Ecto neural progenitor cell (in vitro differentiated cells): ENCODE measurements at regions not wholly inside any gene's neighbourhood (a gene's known extent, or its start where the extent isn't known, plus 50 kb on each side); places are given as distances from the start of the nearest gene placed in this dataset.

Source experiments
- DNase-seq: peaks from one replicate; pipeline ENCODE4 v3.0.0-alpha.2; 2018; ENCODE audit warnings: low spot score

DNA sequence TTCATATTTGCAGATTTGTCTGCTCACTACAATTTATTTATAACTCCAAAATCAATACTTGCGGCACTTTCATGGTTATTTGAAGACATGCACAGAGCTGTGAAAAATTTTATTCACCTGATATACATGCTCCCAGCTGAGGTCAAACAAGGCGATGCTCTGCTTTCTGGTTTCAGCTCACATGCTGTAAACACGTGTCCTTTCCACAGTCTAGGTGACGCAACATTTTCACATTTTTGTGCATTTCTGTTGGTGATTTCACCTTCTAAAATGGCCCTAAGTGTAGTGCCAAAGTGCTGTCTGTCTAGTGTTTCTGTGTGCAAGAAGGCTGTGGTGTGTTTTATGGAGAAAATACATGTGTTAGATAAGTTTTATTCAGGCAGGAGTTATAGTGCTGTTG is 650.5 kb downstream of the RNF144B start:
- no peak for DNase-seq

DNA sequence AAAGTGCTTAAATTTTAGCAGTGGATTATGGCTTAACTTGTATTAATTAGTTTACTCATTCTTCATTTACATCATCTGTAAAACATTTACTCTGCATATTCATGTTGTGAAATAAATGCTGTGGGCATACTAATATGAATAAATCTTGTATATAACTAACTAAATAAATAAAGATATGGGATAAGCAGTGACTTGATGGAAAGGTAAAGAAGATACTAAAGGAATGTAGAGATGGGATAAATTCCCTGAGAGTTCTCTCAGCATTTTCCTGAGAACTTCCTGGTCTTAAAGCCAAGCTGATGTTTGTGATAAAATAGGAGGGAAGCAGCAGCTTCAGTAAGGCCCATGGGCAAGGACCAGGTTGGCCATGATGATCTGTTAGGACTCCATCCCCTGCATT is 652.1 kb downstream of the RNF144B start:
- no peak for DNase-seq

- no peak for DNase-seq
These were observed 654.8 kb downstream of the RNF144B start for GRCh38 chr6:19041906-19042305.

DNA sequence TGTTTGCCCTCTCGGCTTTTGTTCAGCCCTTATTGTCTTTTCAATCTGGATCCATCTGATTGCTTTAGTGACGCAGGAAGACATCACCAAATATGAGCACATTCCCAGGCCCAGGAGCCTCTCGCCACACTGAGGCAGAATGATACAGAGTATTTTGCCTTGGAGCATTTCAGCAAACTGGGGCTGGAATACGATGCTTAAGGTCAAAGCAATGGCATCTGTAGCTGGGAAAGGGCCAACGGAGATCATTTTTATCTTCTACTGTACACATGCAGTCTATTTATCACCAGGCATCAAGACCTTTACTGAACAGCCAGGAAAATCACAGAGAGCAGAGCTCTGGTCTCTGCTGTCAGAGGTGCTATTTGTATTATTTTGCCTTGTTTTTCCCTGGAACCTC is 655.3 kb downstream of the RNF144B start:
- no peak for DNase-seq

DNA sequence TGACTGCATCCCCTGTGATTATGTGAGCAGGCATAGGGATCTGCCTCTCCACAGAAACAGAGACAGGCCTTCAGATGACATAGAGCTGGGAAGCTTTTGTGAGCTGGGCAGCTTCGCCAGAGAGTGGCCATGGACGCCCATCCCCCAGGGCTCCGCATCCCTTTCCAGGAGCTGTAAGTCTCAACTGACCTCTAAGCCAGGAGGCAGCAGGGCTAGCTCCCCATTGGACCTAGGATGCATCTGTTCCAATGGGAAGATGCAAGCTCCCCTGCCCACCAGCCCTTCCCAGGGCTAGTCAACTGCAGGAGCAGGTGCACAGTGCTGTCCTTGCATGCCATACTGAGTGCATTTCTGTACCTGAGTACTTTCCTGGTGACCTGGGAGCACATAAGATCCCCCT is 663.6 kb downstream of the RNF144B start:
- no peak for DNase-seq

DNA sequence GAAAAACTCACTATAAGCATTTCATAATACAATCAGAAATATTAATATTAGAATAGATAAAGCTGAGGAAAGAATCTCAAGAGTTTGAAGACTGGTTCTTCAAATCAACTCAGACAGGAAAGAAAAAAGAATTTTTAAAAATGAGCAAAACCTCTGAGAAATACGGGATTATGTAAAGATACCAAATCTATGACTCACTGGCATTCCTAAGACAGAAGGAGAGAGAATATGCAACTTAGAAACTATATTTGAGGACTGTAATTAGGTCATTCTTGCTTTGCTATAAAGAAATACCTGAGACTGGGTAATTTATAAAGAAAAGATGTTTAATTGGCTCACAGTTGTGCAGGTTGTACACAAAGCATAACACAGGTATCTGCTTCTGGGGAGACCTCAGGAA is 665.1 kb downstream of the RNF144B start:
- no peak for DNase-seq

DNA sequence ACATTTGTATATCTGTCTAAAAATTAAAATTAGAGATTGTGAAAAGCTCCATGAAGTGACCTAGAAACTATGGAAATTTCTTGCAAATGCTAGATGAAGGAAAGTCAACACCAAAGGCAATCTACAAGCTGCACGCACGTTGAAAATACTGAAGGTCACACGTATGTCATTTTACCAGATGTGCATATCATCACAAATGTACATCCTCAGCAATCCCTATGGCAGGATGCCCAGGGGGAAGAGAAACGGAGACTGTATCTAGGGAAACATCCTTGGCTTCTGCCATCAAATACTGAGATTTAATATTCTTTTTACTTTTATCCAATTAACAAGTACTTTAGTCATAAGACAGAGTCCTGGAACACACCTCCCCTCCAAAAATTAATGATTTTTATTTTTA is 672.0 kb downstream of the RNF144B start:
- no peak for DNase-seq

DNA sequence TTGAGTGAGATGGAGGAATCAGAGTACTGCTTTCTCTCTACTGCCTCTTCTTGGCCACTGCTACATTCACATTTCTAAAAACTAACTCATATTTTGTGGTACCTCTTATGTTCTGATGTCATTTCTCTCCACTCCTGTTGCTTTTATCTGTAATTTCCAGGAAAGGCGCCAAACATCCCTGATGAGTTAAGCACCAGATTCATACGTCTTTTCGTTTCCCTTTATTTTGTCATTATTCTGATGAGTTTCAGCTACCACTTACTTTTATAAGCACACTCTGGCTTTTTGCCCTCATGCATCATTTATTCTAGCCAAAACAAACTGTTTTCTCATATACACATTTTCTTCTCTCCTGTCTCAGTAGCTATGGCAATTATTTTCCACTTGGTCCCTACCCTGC is 680.0 kb downstream of the RNF144B start:
- no peak for DNase-seq

DNA sequence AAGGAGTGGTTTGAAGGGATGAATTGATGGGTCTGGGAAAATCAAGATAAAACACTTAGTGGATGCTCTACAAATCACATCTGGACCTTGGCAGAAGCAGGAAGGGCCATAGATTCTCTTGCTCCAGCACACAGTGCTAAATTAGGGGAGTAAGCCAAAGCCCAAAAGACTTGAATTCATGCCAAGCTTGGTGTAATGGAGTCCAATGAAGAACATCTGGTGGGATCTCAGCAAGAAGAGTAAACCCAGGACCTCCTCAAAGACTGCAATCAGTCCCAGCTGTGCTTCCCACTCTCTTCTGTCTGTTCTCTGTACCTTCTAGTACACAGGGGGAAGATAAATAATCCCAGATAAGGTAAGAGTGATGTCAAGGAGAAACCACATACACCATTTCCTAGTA is 683.4 kb downstream of the RNF144B start:
- DNase-seq: no peak

GRCh38 chr6:19083801-19084200 is 696.7 kb downstream of the RNF144B start:
- no peak for DNase-seq

- no peak for DNase-seq
These were observed 699.3 kb downstream of the RNF144B start for GRCh38 chr6:19086480-19086879.

GRCh38 chr6:19087296-19087695 is 700.1 kb downstream of the RNF144B start:
- DNase-seq: no peak

DNA sequence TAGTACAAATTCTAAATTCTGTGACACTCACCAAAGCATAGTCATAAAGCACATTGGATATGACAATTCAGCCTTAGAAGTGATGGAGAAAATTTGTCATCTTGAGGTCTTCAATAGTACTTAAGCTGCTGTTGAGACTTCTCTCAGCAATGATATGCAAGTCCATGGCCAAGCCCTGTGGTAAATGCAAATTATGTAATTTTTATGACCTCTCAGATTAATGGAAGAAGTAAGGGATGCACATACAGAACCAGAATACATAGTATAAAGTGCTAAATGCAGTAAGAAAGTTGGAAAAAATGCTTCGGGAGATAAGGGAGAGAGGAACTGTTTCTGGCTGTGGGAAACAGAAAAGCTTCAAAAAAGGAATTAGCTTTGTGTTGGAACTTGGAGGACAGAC is 700.7 kb downstream of the RNF144B start:
- DNase-seq: no peak

- no peak for DNase-seq
These were observed 713.6 kb downstream of the RNF144B start for GRCh38 chr6:19100752-19101151.

DNA sequence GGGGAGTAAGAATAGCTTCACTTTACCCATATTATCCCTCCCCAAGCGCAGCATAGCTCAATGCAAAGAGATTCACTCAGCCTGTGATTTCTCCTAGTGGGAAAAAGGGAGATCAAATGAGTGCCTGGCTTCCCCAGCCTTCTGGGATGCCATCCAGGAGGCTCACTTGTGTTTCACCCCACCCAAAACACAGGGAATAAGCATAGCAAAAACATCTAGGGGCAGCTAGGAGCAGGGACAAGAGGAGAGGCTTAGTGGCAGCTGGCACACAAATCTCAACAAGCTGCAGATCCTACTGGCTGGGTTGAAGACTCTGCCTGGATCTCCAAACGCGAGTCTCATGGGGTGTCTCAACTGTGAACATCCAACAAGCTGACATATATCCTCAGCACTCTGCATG is 715.8 kb downstream of the RNF144B start:
- DNase-seq: no peak

- DNase-seq: no peak
These were observed 720.3 kb downstream of the RNF144B start for GRCh38 chr6:19107468-19107867.

- no peak for DNase-seq
These were observed 715.6 kb upstream of the ID4 start for GRCh38 chr6:19121521-19121920.

DNA sequence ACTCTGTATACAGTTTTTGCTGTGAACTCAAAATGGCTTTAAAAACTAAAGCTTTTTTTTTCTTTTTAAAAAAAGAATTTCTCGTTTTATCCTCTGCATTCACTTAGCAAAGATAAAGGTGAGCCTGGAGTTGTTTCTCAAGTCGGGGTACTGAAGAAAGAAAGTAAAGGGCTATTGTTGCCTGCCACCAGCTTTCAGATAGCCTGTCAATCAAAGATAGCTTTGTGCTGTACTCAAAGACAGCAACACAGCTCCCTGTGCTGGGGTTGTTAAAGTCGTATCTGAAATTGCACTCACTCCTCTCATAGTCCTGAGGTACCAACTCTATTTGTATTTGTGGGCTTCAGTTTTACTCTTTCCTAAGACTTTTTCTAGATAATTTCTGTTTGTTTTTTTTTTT is 710.1 kb upstream of the ID4 start:
- no peak for DNase-seq

DNA sequence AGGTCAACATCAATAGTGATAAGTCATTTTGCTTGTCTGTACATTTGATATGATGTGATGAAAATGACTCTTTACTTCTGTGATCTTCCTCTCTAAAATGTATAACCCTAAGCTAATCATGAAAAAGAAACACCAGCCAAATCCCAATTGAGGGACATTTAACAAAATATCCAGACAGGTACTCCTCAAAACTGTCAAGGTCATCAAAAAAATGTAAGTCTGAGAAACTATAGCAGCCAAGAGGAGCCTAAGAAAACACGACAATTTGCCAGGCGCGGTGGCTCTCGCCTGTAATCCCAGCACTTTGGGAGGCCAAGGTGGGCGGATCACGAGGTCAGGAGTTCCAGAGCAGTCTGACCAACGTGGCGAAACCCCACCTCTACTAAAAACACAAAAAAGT is 708.5 kb upstream of the ID4 start:
- no peak for DNase-seq

DNA sequence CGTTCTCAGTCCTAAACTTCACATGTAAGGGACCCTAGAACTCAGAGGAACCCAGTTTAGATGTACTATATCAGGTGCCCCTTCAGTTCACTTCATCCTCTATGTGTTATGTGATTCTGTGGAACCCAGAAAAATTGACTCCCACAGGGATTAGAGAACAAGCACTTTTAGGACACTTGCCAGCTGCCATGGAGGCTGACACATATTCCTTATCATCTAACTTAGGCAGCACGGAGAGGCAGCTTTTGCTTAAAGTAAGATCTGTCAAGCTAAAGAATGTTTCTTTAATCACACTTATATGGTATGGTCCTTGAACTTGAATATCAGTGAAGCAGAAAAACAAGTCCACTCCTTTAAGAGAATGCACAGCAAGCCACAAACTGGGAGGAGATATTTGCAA is 701.5 kb upstream of the ID4 start:
- no peak for DNase-seq

GRCh38 chr6:19137505-19137904 is 699.7 kb upstream of the ID4 start:
- DNase-seq: no peak

GRCh38 chr6:19142275-19142674 is 694.9 kb upstream of the ID4 start:
- DNase-seq: no peak

- no peak for DNase-seq
These were observed 686.9 kb upstream of the ID4 start for GRCh38 chr6:19150307-19150706.

GRCh38 chr6:19153270-19153980 is 683.7 kb upstream of the ID4 start:
- no peak for DNase-seq

- DNase-seq: no peak
These were observed 683.2 kb upstream of the ID4 start for GRCh38 chr6:19153981-19154295.
